IPS DF 6.9 (cell line): ENCODE measurements at regions not wholly inside any gene's neighbourhood (a gene's known extent, or its start where the extent isn't known, plus 50 kb on each side); places are given as distances from the start of the nearest gene placed in this dataset.

Source experiments
- DNase-seq: peaks from one replicate; pipeline ENCODE4 v3.0.0-alpha.2; 2013; ENCODE audit warnings: low read depth, low spot score
- H3K27ac ChIP-seq: one replicate; pipeline ENCODE4 v1.5.1; 2013; ENCODE audit warnings: low read length, control low read depth
- H3K27me3 ChIP-seq: 2 replicates; pipeline ENCODE4 v1.6.1; 2013; ENCODE audit warnings: mild to moderate bottlenecking, low read length; ENCODE audit not compliant: control insufficient read depth, insufficient read depth
- H3K36me3 ChIP-seq: 2 replicates; pipeline ENCODE4 v1.6.1; 2013; ENCODE audit warnings: low read length; ENCODE audit not compliant: control insufficient read depth, insufficient read depth
- H3K4me1 ChIP-seq: 2 replicates; pipeline ENCODE4 v1.6.1; 2013; ENCODE audit warnings: low read length; ENCODE audit not compliant: control insufficient read depth, insufficient read depth
- H3K4me3 ChIP-seq: 2 replicates; pipeline ENCODE4 v1.5.1; 2013; ENCODE audit warnings: mild to moderate bottlenecking, low read length
- H3K9me3 ChIP-seq: 2 replicates; pipeline ENCODE4 v1.6.1; 2013; ENCODE audit warnings: low read length, inconsistent platforms; ENCODE audit not compliant: control insufficient read depth, insufficient read depth
- WGBS: extraction: QIAGEN DNeasy Blood & Tissue Kit; methylation state at CpG from one replicate; pipeline ENCODE4 v1.1.7; 2013; ENCODE audit warnings: mixed read lengths, missing lambda C conversion rate; ENCODE audit not compliant: insufficient read length, insufficient coverage; 5-methylcytosine and 5-hydroxymethylcytosine counted together

GRCh38 chr22:27613099-27614005 lies 188.2 kb downstream of the MN1 start:
- WGBS, result no CpG with 5 or more reads among the region's 19 CpGs
- no peaks in the 10 kb centered on the region for H3K27me3 ChIP-seq
- H3K36me3 ChIP-seq, result no peaks in the 10 kb centered on the region
- no peak overlapping the region for H3K4me3 ChIP-seq
- no peak for DNase-seq
- H3K27ac ChIP-seq, result no peak overlapping the region
- H3K9me3 ChIP-seq, result no peaks in the 10 kb centered on the region
- H3K4me1 ChIP-seq, result peaks cover 2% of the 10 kb centered on the region; the same call in 1 of the 2 replicates

DNA sequence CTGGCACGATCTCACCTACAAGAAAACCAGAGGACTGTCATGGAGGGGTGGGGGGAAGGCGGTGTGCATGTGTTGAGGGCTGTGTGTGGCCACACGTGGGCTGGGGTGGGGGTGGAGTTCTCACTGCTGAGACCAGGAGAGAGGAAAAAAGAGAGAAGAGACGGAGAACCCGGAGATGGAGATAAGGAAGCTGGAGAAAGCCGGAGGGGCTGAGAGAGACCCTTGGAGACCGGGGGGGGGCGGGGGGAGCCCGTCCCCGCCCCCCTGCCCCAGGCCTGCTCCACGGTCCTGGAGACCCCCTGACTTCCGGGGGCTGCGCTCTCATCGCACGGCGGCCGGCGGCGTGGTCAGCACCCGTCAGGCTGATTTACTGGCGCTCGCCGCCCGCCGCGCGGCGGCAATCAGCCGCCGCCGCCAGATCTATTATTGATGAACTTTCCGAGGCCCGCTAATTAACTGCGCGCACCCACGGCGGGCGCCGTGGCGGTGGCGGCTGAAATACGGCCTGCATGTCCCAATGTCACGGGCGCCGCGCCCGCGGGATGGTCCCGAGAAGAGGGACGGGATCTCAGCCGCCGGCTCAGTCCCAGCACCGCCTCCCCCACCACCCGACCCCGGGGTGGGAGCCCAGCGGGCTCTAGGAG lies 187.4 kb downstream of the MN1 start:
- no peak overlapping the region for H3K4me3 ChIP-seq
- WGBS, result no CpG with 5 or more reads among the region's 56 CpGs
- peaks cover 2% of the 10 kb centered on the region; the same call in 1 of the 2 replicates for H3K4me1 ChIP-seq

DNA sequence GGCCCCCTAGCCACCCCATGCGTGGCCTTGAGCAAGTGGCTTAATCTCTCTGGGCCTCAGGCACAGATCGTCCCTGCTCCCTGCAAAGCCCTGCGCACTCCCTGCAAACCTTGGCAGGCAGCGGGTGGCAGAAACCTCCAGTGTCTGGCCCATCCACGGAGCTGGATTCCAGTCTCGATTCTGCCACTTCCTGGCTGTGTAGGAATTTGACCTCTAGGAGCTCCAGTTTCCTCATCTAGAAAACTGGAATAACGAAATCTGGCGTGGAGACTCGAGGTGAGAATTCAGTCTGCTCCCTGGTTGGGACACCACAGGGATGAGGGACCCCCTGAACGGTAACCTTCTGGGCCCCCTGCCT lies 186.9 kb downstream of the MN1 start:
- no peak overlapping the region for H3K4me3 ChIP-seq
- no CpG with 5 or more reads among the region's 10 CpGs for WGBS
- no peaks in the 10 kb centered on the region for H3K9me3 ChIP-seq

More for the DNA sequence above, 187.4 kb downstream of the MN1 start:
- no peaks in the 10 kb centered on the region for H3K27me3 ChIP-seq
- H3K9me3 ChIP-seq, result no peaks in the 10 kb centered on the region
- no peak for DNase-seq
- H3K36me3 ChIP-seq, result no peaks in the 10 kb centered on the region
- H3K27ac ChIP-seq, result no peak overlapping the region

DNA sequence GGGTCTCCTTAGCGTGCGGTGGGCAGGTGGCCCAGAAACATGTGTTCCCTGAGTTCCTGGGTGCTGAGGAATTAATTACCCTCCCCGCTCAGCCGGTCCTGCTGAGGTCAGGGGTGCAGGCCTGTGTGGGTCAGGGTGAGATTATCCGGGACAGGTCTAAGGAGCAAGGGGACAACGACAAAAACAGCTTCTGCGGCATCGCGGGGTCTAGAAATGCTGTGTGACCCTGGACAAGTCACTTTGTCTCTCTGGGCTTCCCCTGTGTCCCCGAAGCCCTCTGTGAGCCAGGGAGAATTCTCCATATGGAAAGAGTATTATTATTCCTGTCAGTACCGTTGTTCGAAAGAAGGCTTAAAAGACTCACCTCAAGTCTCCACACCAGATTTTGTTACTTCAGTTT lies 186.1 kb downstream of the MN1 start:
- H3K4me1 ChIP-seq, result no peaks in the 10 kb centered on the region; the same call in 1 of the 2 replicates
- H3K4me3 ChIP-seq, result no peak overlapping the region
- H3K9me3 ChIP-seq, result no peaks in the 10 kb centered on the region
- H3K27me3 ChIP-seq, result no peaks in the 10 kb centered on the region
- DNase-seq, result no peak
- H3K27ac ChIP-seq, result no peak overlapping the region
- WGBS, result no CpG with 5 or more reads among the region's 12 CpGs
- H3K36me3 ChIP-seq, result no peaks in the 10 kb centered on the region

More for the DNA sequence above, 186.9 kb downstream of the MN1 start:
- H3K27me3 ChIP-seq, result no peaks in the 10 kb centered on the region
- no peak for DNase-seq
- no peaks in the 10 kb centered on the region for H3K36me3 ChIP-seq
- no peaks in the 10 kb centered on the region; the same call in 1 of the 2 replicates for H3K4me1 ChIP-seq
- no peak overlapping the region for H3K27ac ChIP-seq

- no peaks in the 10 kb centered on the region for H3K27me3 ChIP-seq
- no peak for DNase-seq
- H3K36me3 ChIP-seq, result no peaks in the 10 kb centered on the region
- no peaks in the 10 kb centered on the region for H3K9me3 ChIP-seq
- no peaks in the 10 kb centered on the region; the same call in 1 of the 2 replicates for H3K4me1 ChIP-seq
- H3K4me3 ChIP-seq, result no peak overlapping the region
- no CpG with 5 or more reads among the region's 3 CpGs for WGBS
- no peak overlapping the region for H3K27ac ChIP-seq
Observed at GRCh38 chr22:27616033-27616432, 185.5 kb downstream of the MN1 start.

GRCh38 chr22:27617214-27617881 lies 184.2 kb downstream of the MN1 start:
- H3K9me3 ChIP-seq, result no peaks in the 10 kb centered on the region
- no peaks in the 10 kb centered on the region; the same call in 1 of the 2 replicates for H3K4me1 ChIP-seq
- H3K27ac ChIP-seq, result no peak overlapping the region
- no peaks in the 10 kb centered on the region for H3K27me3 ChIP-seq
- DNase-seq, result no peak
- H3K4me3 ChIP-seq, result no peak overlapping the region
- WGBS, result no CpG with 5 or more reads among the region's 2 CpGs
- H3K36me3 ChIP-seq, result no peaks in the 10 kb centered on the region

DNA sequence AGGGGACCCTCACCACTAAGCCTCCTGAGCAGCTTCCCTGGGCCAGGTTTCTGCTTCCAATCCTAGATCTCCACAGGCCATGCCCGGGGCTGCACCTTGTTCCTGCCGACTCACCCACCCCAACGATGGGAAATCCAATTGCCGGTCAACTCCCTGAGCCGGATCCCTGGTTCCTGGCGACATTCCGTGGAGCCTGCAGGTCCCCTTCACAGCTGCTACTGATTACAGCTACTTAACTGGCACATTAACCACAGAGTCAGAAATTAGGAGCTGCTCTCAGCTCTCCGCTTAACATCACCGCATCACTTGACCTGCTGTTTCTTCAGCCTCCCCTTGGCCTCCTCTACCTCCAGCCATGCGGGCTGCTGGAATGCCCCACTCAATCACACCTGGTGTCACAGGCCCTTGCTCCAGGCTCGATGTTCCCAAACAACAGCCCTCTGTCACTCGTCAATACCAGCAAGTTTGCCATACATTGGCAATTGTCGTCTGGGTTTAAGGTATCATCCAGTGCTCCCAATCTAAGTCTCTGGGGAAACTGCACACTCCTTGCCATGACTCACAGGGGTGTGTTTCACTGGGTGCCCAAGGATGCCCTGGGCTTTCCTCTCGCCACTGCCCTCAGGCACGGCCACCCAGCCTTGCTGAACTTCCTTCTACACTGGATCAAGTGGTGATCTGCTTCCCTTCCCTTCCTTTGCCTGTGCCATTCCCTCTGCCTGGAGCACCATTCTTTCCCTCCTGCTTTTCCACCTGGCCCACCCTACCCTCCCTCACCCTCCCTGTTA lies 181.0 kb downstream of the MN1 start:
- no peaks in the 10 kb centered on the region for H3K36me3 ChIP-seq
- H3K27ac ChIP-seq, result no peak overlapping the region
- H3K4me3 ChIP-seq, result no peak overlapping the region
- no peaks in the 10 kb centered on the region for H3K4me1 ChIP-seq
- WGBS, result no CpG with 5 or more reads among the region's 15 CpGs
- H3K9me3 ChIP-seq, result no peaks in the 10 kb centered on the region
- DNase-seq, result no peak
- no peaks in the 10 kb centered on the region for H3K27me3 ChIP-seq

GRCh38 chr22:27621486-27622070 lies 180.0 kb downstream of the MN1 start:
- H3K36me3 ChIP-seq, result no peaks in the 10 kb centered on the region
- H3K27ac ChIP-seq, result no peak overlapping the region
- H3K27me3 ChIP-seq, result no peaks in the 10 kb centered on the region
- no CpG with 5 or more reads among the region's 10 CpGs for WGBS
- H3K4me1 ChIP-seq, result no peaks in the 10 kb centered on the region
- no peaks in the 10 kb centered on the region for H3K9me3 ChIP-seq
- no peak for DNase-seq
- H3K4me3 ChIP-seq, result no peak overlapping the region

DNA sequence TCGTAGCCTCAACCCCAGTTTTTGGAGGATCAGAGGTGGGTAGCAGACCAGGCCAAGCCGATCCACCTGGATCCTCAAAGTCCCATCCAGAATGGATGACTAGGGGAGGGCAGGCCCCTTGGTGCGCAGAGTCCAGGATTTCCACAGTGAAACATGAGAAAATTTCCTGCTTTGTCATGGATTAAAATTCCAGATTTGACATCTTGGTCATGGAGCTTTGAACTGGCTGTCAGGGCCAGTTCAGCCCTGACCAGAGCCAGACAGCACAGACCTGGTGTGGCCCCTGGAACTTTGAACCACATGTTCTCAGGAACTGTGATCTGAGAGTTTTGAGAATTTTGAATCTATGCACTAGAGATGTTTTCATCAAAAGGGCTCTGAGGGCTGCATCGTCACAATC lies 177.5 kb downstream of the MN1 start:
- H3K27me3 ChIP-seq, result no peaks in the 10 kb centered on the region
- no peak for DNase-seq
- no peak overlapping the region for H3K4me3 ChIP-seq
- H3K9me3 ChIP-seq, result no peaks in the 10 kb centered on the region
- no peaks in the 10 kb centered on the region for H3K4me1 ChIP-seq
- H3K36me3 ChIP-seq, result no peaks in the 10 kb centered on the region
- no peak overlapping the region for H3K27ac ChIP-seq
- WGBS, result no CpG with 5 or more reads among the region's 4 CpGs
